Activated CD4-positive, alpha-beta T cell treated with anti-CD3 and anti-CD28 coated beads for 48 hours (primary cell): ENCODE measurements at regions not wholly inside any gene's neighbourhood (a gene's known extent, or its start where the extent isn't known, plus 50 kb on each side); places are given as distances from the start of the nearest gene placed in this dataset.

Source experiments
- DNase-seq: peaks from one replicate; pipeline ENCODE4 v3.0.0-alpha.2; 2020

- DNase-seq, result no peak
Observed at GRCh38 chr2:239865059-239865639, 160.0 kb downstream of the NDUFA10 start.

- DNase-seq, result no peak
Observed at GRCh38 chr2:239864247-239865058, 160.7 kb downstream of the NDUFA10 start.

- DNase-seq, result no peak
Observed at GRCh38 chr2:239862613-239863012, 162.5 kb downstream of the NDUFA10 start.

GRCh38 chr2:239858179-239858578 lies 167.0 kb downstream of the NDUFA10 start:
- DNase-seq, result no peak

GRCh38 chr2:239857591-239857990 lies 167.6 kb downstream of the NDUFA10 start:
- no peak for DNase-seq

GRCh38 chr2:239856620-239857285 lies 168.4 kb downstream of the NDUFA10 start:
- DNase-seq, result no peak

- no peak for DNase-seq
Observed at GRCh38 chr2:239855863-239856587, 169.1 kb downstream of the NDUFA10 start.

- DNase-seq, result no peak
Observed at GRCh38 chr2:239854596-239854995, 170.5 kb downstream of the NDUFA10 start.

- no peak for DNase-seq
Observed at GRCh38 chr2:239853706-239854327, 171.3 kb downstream of the NDUFA10 start.

GRCh38 chr2:239853121-239853520 lies 172.0 kb downstream of the NDUFA10 start:
- DNase-seq, result no peak

- DNase-seq, result no peak
Observed at GRCh38 chr2:239852272-239852671, 172.9 kb downstream of the NDUFA10 start.

GRCh38 chr2:239846789-239847676 lies 178.1 kb downstream of the NDUFA10 start:
- no peak for DNase-seq

- no peak for DNase-seq
Observed at GRCh38 chr2:239845968-239846367, 179.2 kb downstream of the NDUFA10 start.

- no peak for DNase-seq
Observed at GRCh38 chr2:239839306-239839705, 185.8 kb downstream of the NDUFA10 start.

GRCh38 chr2:239836021-239836765 lies 188.9 kb downstream of the NDUFA10 start:
- DNase-seq, result no peak

GRCh38 chr2:239835056-239835455 lies 190.1 kb downstream of the NDUFA10 start:
- DNase-seq, result no peak

GRCh38 chr2:239834143-239834542 lies 191.0 kb downstream of the NDUFA10 start:
- DNase-seq, result no peak

- DNase-seq, result no peak
Observed at GRCh38 chr2:239833269-239834109, 191.7 kb downstream of the NDUFA10 start.

GRCh38 chr2:239832490-239833268 lies 192.5 kb downstream of the NDUFA10 start:
- DNase-seq, result no peak
